HFF-Myc (cell line): ENCODE measurements at regions not wholly inside any gene's neighbourhood (a gene's known extent, or its start where the extent isn't known, plus 50 kb on each side); places are given as distances from the start of the nearest gene placed in this dataset.
A peak's percentile ranks its signal among the peaks of the same experiment; 100 is the strongest.

ENCODE experiments used
- DNase-seq: peaks from one replicate; pipeline ENCODE4 v3.0.0-alpha.2; 2011; ENCODE audit warnings: low read depth; ENCODE audit errors: extremely low read depth
- H3K4me3 ChIP-seq: replicated peaks from 2 replicates; pipeline ENCODE4 v1.5.1; 2011; ENCODE audit warnings: low read depth, mild to moderate bottlenecking, control low read depth, low read length
- TF ChIP-seq, protein P1 (sequence below): IDR thresholded peaks from 2 replicates; pipeline ENCODE4 v1.5.1; 2012; ENCODE audit warnings: mild to moderate bottlenecking, low read depth, low read length, control low read depth; ENCODE audit errors: missing control alignments

DNA sequence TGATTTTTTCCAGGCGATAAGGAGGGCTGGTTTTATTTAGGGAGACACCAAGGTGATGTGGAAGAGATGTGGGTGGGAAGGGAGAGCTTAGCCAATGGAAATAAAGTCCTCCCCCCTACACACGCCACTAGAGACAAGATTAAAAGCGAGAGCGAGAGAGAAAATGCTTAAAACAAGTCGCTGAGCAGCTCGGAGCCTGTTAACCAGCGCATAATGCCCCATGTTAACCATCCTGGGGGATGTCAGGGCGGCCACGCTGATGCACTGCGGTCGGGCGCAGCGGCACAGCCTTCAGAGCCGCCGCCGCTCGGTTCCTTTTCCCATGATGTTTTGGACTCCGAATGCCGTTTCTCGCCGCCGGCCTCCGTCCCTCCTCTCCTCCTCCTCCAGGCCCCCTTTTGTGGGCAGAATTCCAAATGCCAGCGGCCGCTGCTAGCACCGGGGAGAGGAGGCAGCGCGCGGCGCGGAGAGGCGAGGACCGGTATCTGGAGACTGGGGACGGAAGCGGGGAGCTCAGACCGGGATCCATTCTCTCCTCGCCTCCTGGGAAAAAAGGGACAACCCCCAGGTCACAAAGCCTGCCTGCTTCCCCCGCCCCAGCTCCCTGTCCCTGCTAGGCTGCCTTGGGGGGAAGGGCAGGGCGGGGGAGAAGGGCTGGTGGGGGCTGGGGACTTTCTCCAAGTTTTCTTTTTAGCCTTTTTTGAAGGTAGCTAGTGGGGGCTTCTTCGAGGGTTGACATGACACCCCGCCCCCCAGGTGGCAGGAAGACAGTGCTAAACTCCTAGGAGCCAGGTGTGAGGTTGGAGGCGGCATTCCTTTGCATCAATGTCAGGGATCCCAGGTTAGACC is 98.1 kb upstream of the CCL2 start:
- no peak overlapping the region for H3K4me3 ChIP-seq
- TF ChIP-seq, protein P1, sequence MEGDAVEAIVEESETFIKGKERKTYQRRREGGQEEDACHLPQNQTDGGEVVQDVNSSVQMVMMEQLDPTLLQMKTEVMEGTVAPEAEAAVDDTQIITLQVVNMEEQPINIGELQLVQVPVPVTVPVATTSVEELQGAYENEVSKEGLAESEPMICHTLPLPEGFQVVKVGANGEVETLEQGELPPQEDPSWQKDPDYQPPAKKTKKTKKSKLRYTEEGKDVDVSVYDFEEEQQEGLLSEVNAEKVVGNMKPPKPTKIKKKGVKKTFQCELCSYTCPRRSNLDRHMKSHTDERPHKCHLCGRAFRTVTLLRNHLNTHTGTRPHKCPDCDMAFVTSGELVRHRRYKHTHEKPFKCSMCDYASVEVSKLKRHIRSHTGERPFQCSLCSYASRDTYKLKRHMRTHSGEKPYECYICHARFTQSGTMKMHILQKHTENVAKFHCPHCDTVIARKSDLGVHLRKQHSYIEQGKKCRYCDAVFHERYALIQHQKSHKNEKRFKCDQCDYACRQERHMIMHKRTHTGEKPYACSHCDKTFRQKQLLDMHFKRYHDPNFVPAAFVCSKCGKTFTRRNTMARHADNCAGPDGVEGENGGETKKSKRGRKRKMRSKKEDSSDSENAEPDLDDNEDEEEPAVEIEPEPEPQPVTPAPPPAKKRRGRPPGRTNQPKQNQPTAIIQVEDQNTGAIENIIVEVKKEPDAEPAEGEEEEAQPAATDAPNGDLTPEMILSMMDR: no peak
- no peak for DNase-seq

DNA sequence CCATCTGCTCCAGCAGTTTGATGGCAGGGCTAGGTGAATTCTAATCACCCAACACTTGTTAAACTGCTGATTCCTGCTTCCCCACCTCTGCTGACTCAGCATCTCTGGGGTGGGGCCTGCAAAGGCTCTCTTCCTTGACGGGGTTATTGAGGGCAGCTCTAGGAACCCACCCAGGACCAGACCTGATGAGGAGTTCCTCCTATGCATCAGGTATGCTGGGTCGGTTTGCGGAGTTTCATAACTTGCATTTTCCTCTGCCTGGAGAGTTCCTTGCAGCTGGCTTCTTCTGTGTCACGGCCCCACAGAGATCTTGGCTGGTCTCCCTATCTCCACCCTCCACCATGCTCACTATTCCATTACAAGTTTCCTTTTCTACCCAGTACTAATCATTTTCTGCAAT is 93.4 kb upstream of the CCL2 start:
- DNase-seq: no peak
- TF ChIP-seq, protein P1: no peak
- no peak overlapping the region for H3K4me3 ChIP-seq

DNA sequence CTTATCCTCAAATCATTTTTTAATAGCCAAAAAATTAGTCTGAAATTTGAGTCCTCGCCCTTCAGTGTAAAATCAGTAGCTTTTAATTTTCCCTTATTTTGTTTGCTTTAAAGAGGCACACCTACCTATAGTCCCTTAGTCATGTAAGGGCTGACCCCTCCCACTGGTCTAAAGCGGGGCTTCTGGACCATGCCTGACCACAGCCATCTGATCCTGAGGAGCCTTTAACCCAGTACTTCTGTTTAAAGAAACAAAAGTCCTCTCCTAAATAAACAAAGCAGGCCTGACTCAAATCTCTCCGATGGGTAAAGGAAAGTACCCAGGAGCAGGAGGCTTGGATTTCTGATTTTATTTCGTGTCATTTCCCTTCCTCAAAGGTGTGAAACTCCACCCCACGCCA is 92.0 kb upstream of the CCL2 start:
- no peak overlapping the region for H3K4me3 ChIP-seq
- no peak for DNase-seq
- TF ChIP-seq, protein P1: no peak

DNA sequence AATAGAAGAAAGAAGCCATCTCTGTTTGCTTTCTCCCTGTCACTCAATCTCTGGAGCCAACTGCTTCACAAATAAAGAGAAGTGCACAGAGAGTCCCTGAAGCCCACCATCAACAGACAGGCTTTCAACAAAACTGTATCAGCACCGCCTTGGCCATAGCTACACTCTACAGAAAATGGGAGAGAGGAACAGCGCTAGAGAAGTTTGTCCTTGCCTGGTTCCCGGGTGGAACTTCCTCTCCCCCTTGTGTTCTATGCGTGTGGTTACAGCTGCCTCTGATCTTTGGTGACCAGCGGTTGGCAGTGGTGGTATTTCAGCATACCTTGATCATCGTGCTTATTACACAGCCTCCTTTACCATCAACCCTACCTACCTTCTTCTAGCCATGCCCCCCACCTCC is 91.4 kb upstream of the CCL2 start:
- no peak overlapping the region for H3K4me3 ChIP-seq
- DNase-seq: no peak
- TF ChIP-seq, protein P1: peak; percentile 54

DNA sequence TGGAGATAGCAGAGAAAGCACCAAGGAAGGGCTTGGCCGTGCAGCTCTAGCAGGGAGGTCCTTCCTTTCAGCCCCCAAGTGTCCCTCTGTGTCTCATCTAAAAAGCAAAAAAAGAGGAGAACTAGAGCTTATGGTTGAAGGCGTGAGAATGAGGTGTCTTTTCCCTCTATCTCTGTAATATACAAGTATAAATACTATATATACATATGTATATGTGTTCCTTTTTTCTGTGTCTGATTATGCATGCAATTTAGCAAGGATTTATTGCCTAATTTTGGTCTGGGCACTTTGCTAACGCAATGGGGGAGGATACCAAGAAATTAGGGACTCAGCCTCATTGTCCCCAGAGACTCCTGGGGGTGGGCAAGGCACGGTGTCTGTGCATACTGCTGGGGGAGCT is 90.2 kb upstream of the CCL2 start:
- no peak overlapping the region for H3K4me3 ChIP-seq
- no peak for DNase-seq
- TF ChIP-seq, protein P1: no peak

DNA sequence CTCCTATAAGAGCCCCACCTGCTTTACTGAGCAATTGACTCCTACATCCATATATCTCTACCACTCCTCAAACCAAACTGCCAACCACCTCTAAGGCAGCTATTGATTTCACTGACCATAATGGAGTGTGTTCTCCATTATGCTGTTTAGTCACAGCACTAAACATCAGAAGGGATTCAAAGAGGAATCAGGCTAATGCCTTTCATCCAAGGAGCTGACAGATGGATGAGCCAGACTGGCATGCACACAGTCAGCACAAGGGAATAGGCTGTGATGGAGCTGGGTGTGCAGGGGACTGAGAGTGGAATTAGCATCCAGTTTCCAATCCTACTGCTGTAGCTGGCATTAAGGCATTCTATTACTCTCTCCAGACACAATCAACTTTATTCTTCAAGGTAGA is 88.7 kb upstream of the CCL2 start:
- TF ChIP-seq, protein P1: no peak

More for the DNA sequence above, 88.7 kb upstream of the CCL2 start:
- H3K4me3 ChIP-seq: no peak overlapping the region
- DNase-seq: no peak
